MM.1S (cell line): ENCODE measurements at regions not wholly inside any gene's neighbourhood (a gene's known extent, or its start where the extent isn't known, plus 50 kb on each side); places are given as distances from the start of the nearest gene placed in this dataset.

ENCODE experiments used
- EZH2 ChIP-seq: fragments of 300-600 bp; sonication (generic); optimal IDR thresholded peaks from 2 replicates; pipeline ENCODE3; 2017; ENCODE audit warnings: low read depth, mild to moderate bottlenecking, antibody characterized with exemption, low read length, mixed read lengths
- TF ChIP-seq, protein P1 (sequence below): fragments of 300-600 bp; sonication (generic); IDR thresholded peaks from 2 replicates; pipeline ENCODE4 v1.5.1; 2016; ENCODE audit warnings: antibody characterized with exemption, low read length, mixed read lengths

DNA sequence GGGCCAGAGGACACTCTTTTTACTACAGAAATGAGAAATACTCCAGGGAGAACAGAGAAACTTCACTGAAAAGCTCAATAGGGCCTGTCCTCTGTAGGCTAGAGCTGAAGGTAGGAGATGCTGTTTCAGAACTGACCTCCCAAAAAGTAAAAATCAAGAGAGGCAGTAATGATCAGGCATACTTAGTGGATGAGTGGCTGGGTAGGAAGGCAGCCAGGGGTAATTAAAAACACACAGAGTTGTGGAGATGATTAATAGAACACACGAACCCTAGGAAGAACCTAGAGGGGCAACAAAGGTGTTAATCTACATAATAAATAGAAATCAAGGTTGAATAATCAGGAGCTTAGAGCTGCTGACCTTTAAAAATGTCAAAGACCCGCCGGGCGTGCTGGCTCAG lies 582.4 kb upstream of the ADGRL3 start:
- TF ChIP-seq, protein P1, sequence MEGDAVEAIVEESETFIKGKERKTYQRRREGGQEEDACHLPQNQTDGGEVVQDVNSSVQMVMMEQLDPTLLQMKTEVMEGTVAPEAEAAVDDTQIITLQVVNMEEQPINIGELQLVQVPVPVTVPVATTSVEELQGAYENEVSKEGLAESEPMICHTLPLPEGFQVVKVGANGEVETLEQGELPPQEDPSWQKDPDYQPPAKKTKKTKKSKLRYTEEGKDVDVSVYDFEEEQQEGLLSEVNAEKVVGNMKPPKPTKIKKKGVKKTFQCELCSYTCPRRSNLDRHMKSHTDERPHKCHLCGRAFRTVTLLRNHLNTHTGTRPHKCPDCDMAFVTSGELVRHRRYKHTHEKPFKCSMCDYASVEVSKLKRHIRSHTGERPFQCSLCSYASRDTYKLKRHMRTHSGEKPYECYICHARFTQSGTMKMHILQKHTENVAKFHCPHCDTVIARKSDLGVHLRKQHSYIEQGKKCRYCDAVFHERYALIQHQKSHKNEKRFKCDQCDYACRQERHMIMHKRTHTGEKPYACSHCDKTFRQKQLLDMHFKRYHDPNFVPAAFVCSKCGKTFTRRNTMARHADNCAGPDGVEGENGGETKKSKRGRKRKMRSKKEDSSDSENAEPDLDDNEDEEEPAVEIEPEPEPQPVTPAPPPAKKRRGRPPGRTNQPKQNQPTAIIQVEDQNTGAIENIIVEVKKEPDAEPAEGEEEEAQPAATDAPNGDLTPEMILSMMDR: no peak
- no peak for TF ChIP-seq EZH2
